Ectodermal cell (in vitro differentiated cells): ENCODE measurements at regions not wholly inside any gene's neighbourhood (a gene's known extent, or its start where the extent isn't known, plus 50 kb on each side); places are given as distances from the start of the nearest gene placed in this dataset.
"Not testable (repeated sequence)": the region's sequence is repeated elsewhere in the genome, so short reads cannot be mapped to it uniquely, and the experiment has no call there.

ENCODE experiments used
- H3K27ac ChIP-seq: 2 replicates; pipeline ENCODE4 v1.7.0; 2013; ENCODE audit warnings: mild to moderate bottlenecking, low read depth, low read length; ENCODE audit not compliant: insufficient read depth, poor library complexity, severe bottlenecking
- H3K27me3 ChIP-seq: 2 replicates; pipeline ENCODE4 v1.7.0; 2013; ENCODE audit warnings: mild to moderate bottlenecking, low read length; ENCODE audit not compliant: insufficient read depth, control insufficient read depth, poor library complexity, severe bottlenecking
- H3K36me3 ChIP-seq: one replicate; pipeline ENCODE4 v1.7.0; 2013; ENCODE audit warnings: low read length; ENCODE audit not compliant: control insufficient read depth, insufficient read depth
- H3K4me1 ChIP-seq: one replicate; pipeline ENCODE4 v1.7.0; 2013; ENCODE audit warnings: low read length; ENCODE audit not compliant: control insufficient read depth, insufficient read depth
- H3K4me3 ChIP-seq: 2 replicates; pipeline ENCODE4 v1.7.0; 2013; ENCODE audit warnings: low read depth, low read length, control low read depth; ENCODE audit not compliant: insufficient read depth
- H3K9me3 ChIP-seq: 2 replicates; pipeline ENCODE4 v1.7.0; 2013; ENCODE audit warnings: mild to moderate bottlenecking, low read length, moderate library complexity; ENCODE audit not compliant: control insufficient read depth
- WGBS, 2 experiments: methylation state at CpG; one replicate each; pipeline ENCODE4 v1.1.7; 2013; ENCODE audit warnings: missing lambda C conversion rate in 2 of 2; 5-methylcytosine and 5-hydroxymethylcytosine counted together

DNA sequence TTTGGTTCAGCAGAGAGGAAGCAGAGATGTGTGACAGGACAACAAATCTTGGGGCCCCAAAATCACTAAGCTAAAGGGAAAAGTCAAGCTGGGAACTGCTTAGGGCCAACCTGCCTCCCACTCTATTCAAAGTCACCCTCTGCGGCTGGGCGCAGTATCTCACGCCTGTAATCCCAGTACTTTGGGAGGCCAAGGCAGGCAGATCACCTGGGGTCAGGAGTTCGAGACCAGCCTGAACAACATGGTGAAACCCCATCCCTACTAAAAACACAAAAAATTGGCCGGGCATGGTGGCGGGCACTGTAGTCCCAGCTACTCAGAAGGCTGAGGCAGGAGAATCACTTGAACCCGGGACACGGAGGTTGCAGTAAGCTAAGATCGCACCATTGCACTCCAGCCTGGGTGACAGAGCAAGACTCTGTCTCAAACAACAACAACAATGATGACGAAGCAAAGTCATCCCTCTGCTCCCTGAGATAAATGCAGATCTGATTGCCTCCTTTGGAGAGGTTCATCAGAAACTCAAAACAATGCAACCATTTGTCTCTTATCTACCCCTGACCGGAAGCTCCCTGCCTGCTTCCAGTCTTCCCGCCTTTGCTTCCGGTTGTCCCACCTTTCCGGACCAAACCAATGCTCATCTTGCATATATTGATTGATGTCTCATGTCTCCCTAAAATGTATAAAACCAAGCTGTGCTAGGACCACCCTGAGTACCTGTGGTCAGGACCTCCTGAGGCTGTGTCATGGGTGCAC lies 136.4 kb upstream of the AFDN start:
- H3K4me3 ChIP-seq, H3K27me3 ChIP-seq, H3K27ac ChIP-seq, H3K9me3 ChIP-seq, H3K36me3 ChIP-seq: not testable (repeated sequence)
- WGBS, 2 experiments: 88 to 91% methylated on average over 14 of the region's 14 CpGs
- peaks cover 10% of the 10 kb centered on the region for H3K4me1 ChIP-seq

GRCh38 chr6:167690931-167691330 lies 135.8 kb upstream of the AFDN start:
- 88 to 95% methylated on average over 6 of the region's 6 CpGs for WGBS, 2 experiments
- Histone ChIP-seq H3K27ac (peak overlapping the region; percentile 12), H3K4me1 (peaks cover 10% of the 10 kb centered on the region), H3K4me3 (no peak overlapping the region), H3K9me3 (no peaks in the 10 kb centered on the region), H3K27me3 (no peaks in the 10 kb centered on the region), H3K36me3 (no peaks in the 10 kb centered on the region)

DNA sequence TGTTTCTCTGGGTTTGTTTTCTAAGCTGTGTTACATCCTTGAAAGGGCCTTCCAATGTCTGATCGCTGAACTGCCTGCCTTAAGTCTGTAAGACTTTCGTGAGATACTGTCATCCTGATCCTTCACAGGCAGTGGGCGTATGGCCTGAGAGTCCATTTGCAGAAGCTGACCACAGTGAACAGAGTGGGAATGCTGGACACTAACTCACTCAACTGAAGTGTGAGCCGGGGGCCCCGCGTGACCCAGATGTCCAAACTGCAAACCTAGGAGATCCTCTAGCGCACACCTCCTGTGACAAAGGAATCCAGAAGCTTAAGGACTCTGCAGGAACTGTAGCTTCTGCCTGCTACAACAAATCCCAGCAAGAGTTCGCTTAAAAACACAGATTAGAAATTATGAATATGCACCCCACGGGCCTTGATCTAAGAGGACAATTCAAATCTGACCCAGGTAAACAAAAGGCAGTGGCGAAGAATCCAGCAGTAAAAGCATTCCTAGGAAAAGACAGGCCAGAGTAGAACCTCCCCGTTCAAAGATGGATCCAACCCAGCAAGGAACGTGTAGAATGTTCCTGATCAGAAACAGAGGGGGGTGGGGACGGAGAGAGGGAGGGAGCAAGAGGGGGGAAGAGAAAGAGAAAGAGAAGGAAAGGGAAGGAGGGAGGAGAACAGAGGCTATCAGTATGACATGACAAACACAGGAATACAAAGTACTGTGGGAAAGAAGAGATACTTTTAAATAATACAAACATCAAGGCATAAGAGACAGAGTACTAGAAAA lies 135.0 kb upstream of the AFDN start:
- H3K9me3 ChIP-seq: no peaks in the 10 kb centered on the region
- peak overlapping the region; percentile 12 for H3K27ac ChIP-seq
- no peaks in the 10 kb centered on the region for H3K27me3 ChIP-seq
- peaks cover 10% of the 10 kb centered on the region for H3K4me1 ChIP-seq
- WGBS, 2 experiments: 76 to 79% methylated on average over 13 of the region's 13 CpGs
- H3K4me3 ChIP-seq: no peak overlapping the region
- no peaks in the 10 kb centered on the region for H3K36me3 ChIP-seq

DNA sequence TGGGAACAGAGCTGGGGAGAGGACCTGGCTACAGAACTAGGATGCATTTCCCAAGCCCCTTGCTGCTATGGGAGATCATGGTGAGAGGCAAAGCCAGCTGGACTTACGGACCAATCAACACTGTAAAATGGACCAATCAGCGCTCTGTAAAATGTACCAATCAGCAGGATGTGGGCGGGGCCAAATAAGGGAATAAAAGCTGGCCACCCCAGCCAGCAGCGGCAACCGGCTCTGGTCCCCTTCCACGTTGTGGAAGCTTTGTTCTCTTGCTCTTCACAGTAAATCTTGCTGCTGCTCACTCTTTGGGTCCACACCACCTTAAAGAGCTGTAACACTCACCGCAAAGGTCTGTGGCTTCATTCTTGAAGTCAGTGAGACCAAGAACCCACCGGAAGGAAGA lies 133.2 kb upstream of the AFDN start:
- 93 to 94% methylated on average over 8 of the region's 8 CpGs for WGBS, 2 experiments
- peaks cover 10% of the 10 kb centered on the region for H3K4me1 ChIP-seq
- H3K4me3 ChIP-seq, H3K27me3 ChIP-seq, H3K27ac ChIP-seq, H3K9me3 ChIP-seq, H3K36me3 ChIP-seq: not testable (repeated sequence)

DNA sequence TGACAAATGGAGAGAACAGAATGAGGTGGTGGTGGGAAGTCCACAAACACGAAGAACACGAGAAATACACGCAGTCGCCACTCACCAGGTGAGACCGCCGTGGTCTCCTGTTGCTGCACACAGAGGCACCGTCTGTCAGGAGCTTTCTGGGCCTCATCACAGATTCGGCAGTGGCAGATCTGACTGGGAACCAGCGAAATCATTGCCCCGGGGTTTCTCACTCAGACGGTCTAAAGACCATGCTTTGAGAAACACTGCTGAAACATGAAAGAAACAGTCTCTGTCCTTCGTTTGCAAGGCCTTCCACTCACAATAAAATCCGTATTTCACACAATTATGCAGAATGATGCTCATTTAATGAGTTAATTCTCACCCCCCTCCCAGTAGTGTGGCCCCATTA lies 130.9 kb upstream of the AFDN start:
- Histone ChIP-seq H3K4me1 (peaks cover 12% of the 10 kb centered on the region), H3K36me3 (no peaks in the 10 kb centered on the region), H3K4me3 (no peak overlapping the region), H3K9me3 (no peaks in the 10 kb centered on the region), H3K27ac (no peak overlapping the region), H3K27me3 (no peaks in the 10 kb centered on the region)
- 92 to 94% methylated on average over 13 of the region's 13 CpGs for WGBS, 2 experiments

DNA sequence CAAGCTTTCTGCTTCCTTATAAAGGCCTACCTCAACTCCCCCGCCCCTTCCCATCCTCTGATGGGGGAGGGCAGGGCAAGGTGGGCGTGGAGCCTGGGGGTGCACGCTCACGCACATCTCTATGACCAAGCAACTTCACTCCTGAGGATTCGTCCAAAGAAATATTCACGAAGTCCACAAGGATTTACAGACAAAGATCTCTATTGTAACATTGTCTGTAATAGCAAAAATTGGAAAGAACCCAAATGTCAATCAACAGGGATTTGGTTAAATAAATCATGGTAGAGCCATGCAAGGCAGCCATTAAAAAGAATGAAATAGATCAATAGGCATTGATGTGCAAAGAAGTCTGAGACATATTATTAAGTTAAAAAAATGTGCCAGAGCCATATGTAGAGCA lies 130.4 kb upstream of the AFDN start:
- 88 to 97% methylated on average over 6 of the region's 6 CpGs for WGBS, 2 experiments

GRCh38 chr6:167697316-167697715 lies 129.4 kb upstream of the AFDN start:
- Histone ChIP-seq H3K9me3 (no peaks in the 10 kb centered on the region), H3K4me1 (peaks cover 7% of the 10 kb centered on the region), H3K27ac (no peak overlapping the region), H3K36me3 (no peaks in the 10 kb centered on the region), H3K27me3 (no peaks in the 10 kb centered on the region), H3K4me3 (no peak overlapping the region)
- WGBS, 2 experiments: 77 to 78% methylated on average over 11 of the region's 11 CpGs

More for the DNA sequence above, 130.4 kb upstream of the AFDN start:
- Histone ChIP-seq H3K9me3 (no peaks in the 10 kb centered on the region), H3K4me1 (peaks cover 12% of the 10 kb centered on the region), H3K36me3 (no peaks in the 10 kb centered on the region), H3K27ac (no peak overlapping the region), H3K27me3 (no peaks in the 10 kb centered on the region), H3K4me3 (no peak overlapping the region)

GRCh38 chr6:167698540-167698939 lies 128.2 kb upstream of the AFDN start:
- peaks cover 7% of the 10 kb centered on the region for H3K4me1 ChIP-seq
- 93 to 94% methylated on average over 12 of the region's 12 CpGs for WGBS, 2 experiments
- no peak overlapping the region for H3K27ac ChIP-seq
- no peaks in the 10 kb centered on the region for H3K36me3 ChIP-seq
- H3K4me3 ChIP-seq: no peak overlapping the region
- no peaks in the 10 kb centered on the region for H3K27me3 ChIP-seq
- H3K9me3 ChIP-seq: no peaks in the 10 kb centered on the region

GRCh38 chr6:167699141-167699931 lies 127.4 kb upstream of the AFDN start:
- no peak overlapping the region for H3K27ac ChIP-seq
- H3K36me3 ChIP-seq: no peaks in the 10 kb centered on the region
- no peak overlapping the region for H3K4me3 ChIP-seq
- peaks cover 7% of the 10 kb centered on the region for H3K4me1 ChIP-seq
- WGBS, 2 experiments: 67 to 74% methylated on average over 21 of the region's 21 CpGs
- no peaks in the 10 kb centered on the region for H3K9me3 ChIP-seq
- H3K27me3 ChIP-seq: no peaks in the 10 kb centered on the region

GRCh38 chr6:167700199-167700598 lies 126.5 kb upstream of the AFDN start:
- H3K4me1 ChIP-seq: peaks cover 7% of the 10 kb centered on the region
- no peak overlapping the region for H3K27ac ChIP-seq
- H3K36me3 ChIP-seq: no peaks in the 10 kb centered on the region
- no peaks in the 10 kb centered on the region for H3K9me3 ChIP-seq
- H3K27me3 ChIP-seq: no peaks in the 10 kb centered on the region
- H3K4me3 ChIP-seq: no peak overlapping the region
- 80 to 83% methylated on average over 8 of the region's 8 CpGs for WGBS, 2 experiments
